Adrenal gland (tissue), 9 donors: ENCODE measurements at regions not wholly inside any gene's neighbourhood (a gene's known extent, or its start where the extent isn't known, plus 50 kb on each side); places are given as distances from the start of the nearest gene placed in this dataset.

Experiments used
- DNase-seq, 7 donors: peaks; one replicate each; pipeline ENCODE4 v3.0.0-alpha.2; 2019 to 2020
- H3K27ac ChIP-seq, 5 donors: fragments of 200-600 bp; sonication (generic) in 4 of 5; 1 replicate in 3 of 5; 2 replicates in 2 of 5; pipeline versions ENCODE4 v1.5.1 to v1.8.0; 2016 to 2020; ENCODE audit warnings: mild to moderate bottlenecking in 1 of 5
- H3K27me3 ChIP-seq: fragments of 200-600 bp; 2 replicates; pipeline ENCODE4 v1.8.0; 2021
- H3K36me3 ChIP-seq, 2 donors: fragments of 200-600 bp; replicated peaks in 1 of 2; 1 replicate in 1 of 2; 2 replicates in 1 of 2; pipeline versions ENCODE4 v1.5.1 to v1.8.0; 2018 to 2022
- H3K4me1 ChIP-seq, 2 donors: fragments of 200-600 bp; replicated peaks in 1 of 2; 1 replicate in 1 of 2; 2 replicates in 1 of 2; pipeline versions ENCODE4 v1.5.1 to v1.8.0; 2018 to 2021
- H3K4me3 ChIP-seq, 4 donors: fragments of 200-600 bp; sonication (generic) in 3 of 4; one replicate each; pipeline ENCODE4 v1.5.1; 2016 to 2018
- H3K9me3 ChIP-seq, 3 donors: fragments of 200-600 bp; sonication (generic) in 1 of 3; replicated peaks in 1 of 3; 1 replicate in 2 of 3; 2 replicates in 1 of 3; pipeline versions ENCODE4 v1.5.1 to v1.8.0; 2016 to 2021
- CTCF ChIP-seq, 6 experiments: fragments of 450-650 bp in 4 of 6; fragments of 200-600 bp in 2 of 6; sonication (generic) in 1 of 6; IDR thresholded peaks; 1 replicate in 5 of 6; 2 replicates in 1 of 6; pipeline versions ENCODE4 v1.5.1 to v1.8.0; 2016 to 2021; ENCODE audit warnings: antibody characterized with exemption in 6 of 6, mild to moderate bottlenecking in 2 of 6, moderate library complexity in 1 of 6
- POLR2A ChIP-seq, 2 donors: fragments of 450-650 bp; IDR thresholded peaks; one replicate each; pipeline ENCODE4 v1.6.1; 2017; ENCODE audit warnings: antibody characterized with exemption in 2 of 2, mild to moderate bottlenecking in 2 of 2, moderate library complexity in 1 of 2
- WGBS, 4 donors: extraction: QIAGEN DNeasy Blood & Tissue Kit in 2 of 4; methylation state at CpG; one replicate each; pipeline versions ENCODE4 v1.1.5 to v1.1.7; 2013 to 2017; 5-methylcytosine and 5-hydroxymethylcytosine counted together
- intact Hi-C, 2 donors: fragments of 100-400 bp; cut with DNase I; formaldehyde crosslinking; loops; one replicate each; pipeline versions ENCODE4 v1.14.1 to v1.15.0; 2022 to 2023
- donor health status: healthy with polysubstance abuse.
- donor health status: Bipolar disorder and iron deficiency.
- donor health status: DM: yes; HTN: yes; CAD: no.
- donor health status: DM: no; HTN: no; CAD: no.
- donor health status: DM: no; HTN: no; CAD: no.

DNA sequence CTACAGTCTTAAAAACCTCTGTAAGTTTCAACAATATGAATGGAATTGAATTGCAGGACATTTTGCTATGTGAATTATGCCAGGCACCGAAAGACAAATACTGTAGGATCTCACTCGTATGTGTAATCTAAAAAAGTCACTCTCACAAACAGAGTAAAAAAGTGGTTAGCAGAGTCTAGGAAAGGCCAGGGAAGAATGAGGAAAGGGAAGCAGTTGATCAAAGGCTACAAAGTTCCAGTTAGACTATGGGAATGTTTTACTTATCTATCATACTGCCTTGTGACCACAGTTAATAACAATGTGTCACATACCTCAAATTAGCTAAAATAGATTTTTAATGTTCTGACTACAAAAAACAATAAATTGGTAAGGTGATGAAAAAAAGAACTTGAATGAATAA, 565.4 kb upstream of the BRINP3 start:
- no peak for DNase-seq
- Histone ChIP-seq H3K27ac (no peak overlapping the region), H3K4me1 (no peaks in the 10 kb centered on the region), H3K4me3 (no peak overlapping the region), H3K36me3 (no peaks in the 10 kb centered on the region), H3K9me3 (no peaks in the 10 kb centered on the region), H3K27me3 (no peaks in the 10 kb centered on the region)
- WGBS, 4 donors = 72 to 82% (median 80%) methylated on average over 2 of the region's 2 CpGs
- no peak for TF ChIP-seq CTCF (IDR thresholded peaks at IDR 0.05)
- intact Hi-C loops = no loop called here

GRCh38 chr1:191049781-191050180, 572.1 kb upstream of the BRINP3 start:
- Histone ChIP-seq H3K4me3 (no peak overlapping the region), H3K9me3 (no peaks in the 10 kb centered on the region), H3K27ac (no peak overlapping the region), H3K27me3 (no peaks in the 10 kb centered on the region), H3K36me3 (no peaks in the 10 kb centered on the region), H3K4me1 (no peaks in the 10 kb centered on the region)
- TF ChIP-seq POLR2A (IDR thresholded peaks at IDR 0.05) = no peak
- no peak for TF ChIP-seq CTCF (IDR thresholded peaks at IDR 0.05)
- no peak for DNase-seq
- WGBS, 4 donors = 52 to 72% (median 65%) methylated on average over 2 of the region's 2 CpGs
- intact Hi-C loops = no loop called here

- Histone ChIP-seq H3K4me1 (no peaks in the 10 kb centered on the region), H3K4me3 (no peak overlapping the region), H3K9me3 (no peaks in the 10 kb centered on the region), H3K36me3 (no peaks in the 10 kb centered on the region), H3K27me3 (no peaks in the 10 kb centered on the region), H3K27ac (no peak overlapping the region)
- intact Hi-C loops = no loop called here
- TF ChIP-seq POLR2A (IDR thresholded peaks at IDR 0.05) (no peak), CTCF (IDR thresholded peaks at IDR 0.05) (no peak)
- 72 to 80% (median 75%) methylated on average over 6 of the region's 6 CpGs for WGBS, 4 donors
- DNase-seq = no peak
Measured at GRCh38 chr1:191052888-191053287, 575.2 kb upstream of the BRINP3 start.

DNA sequence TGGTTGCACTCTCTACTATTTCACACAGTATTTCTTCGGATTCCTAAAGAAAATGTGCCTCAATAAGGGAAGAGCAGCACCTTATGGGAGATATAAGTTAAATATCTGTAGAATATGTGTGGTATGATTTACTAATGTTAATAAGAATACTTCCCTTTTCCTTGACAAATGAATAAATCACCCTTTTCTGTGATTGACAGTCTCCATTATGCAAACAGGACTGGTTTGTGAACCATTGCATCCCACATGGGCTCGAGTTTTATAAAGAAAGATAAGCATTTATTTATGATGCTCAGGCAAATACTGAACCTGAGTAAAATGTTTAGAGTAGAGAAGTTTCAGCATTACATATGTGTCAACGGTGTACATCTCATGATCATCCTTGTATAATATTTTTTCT, 587.7 kb upstream of the BRINP3 start:
- TF ChIP-seq CTCF (IDR thresholded peaks at IDR 0.05) (no peak), POLR2A (IDR thresholded peaks at IDR 0.05) (no peak)
- no peak overlapping the region for H3K27ac ChIP-seq

More for the DNA sequence above, 587.7 kb upstream of the BRINP3 start:
- Histone ChIP-seq H3K9me3 (no peaks in the 10 kb centered on the region), H3K27me3 (no peaks in the 10 kb centered on the region), H3K4me1 (no peaks in the 10 kb centered on the region), H3K36me3 (no peaks in the 10 kb centered on the region), H3K4me3 (no peak overlapping the region)
- intact Hi-C loops = no loop called here
- WGBS, 4 donors = 42 to 75% (median 59%) methylated on average over 3 of the region's 3 CpGs
- no peak for DNase-seq
